HCT116 (cell line): ENCODE measurements at regions not wholly inside any gene's neighbourhood (a gene's known extent, or its start where the extent isn't known, plus 50 kb on each side); places are given as distances from the start of the nearest gene placed in this dataset.

ENCODE experiments used
- CTCF ChIP-seq, 3 experiments: fragments of 200-600 bp in 1 of 3; sonication (generic) in 1 of 3; IDR thresholded peaks in 2 of 3; conservative IDR thresholded peaks in 1 of 3; 2 replicates each; pipeline ENCODE4 v1.5.1; 2012 to 2017; ENCODE audit warnings: low read depth in 2 of 3, low read length in 2 of 3, antibody characterized with exemption in 1 of 3, borderline replicate concordance in 1 of 3, control low read depth in 1 of 3, mild to moderate bottlenecking in 1 of 3, mixed read lengths in 1 of 3, mixed run types in 1 of 3, moderate library complexity in 1 of 3; ENCODE audit not compliant: insufficient read depth in 1 of 3
- EGR1 ChIP-seq: IDR thresholded peaks from 2 replicates; pipeline ENCODE4 v1.6.1; 2012; ENCODE audit warnings: low read depth
- ELF1 ChIP-seq: IDR thresholded peaks from 2 replicates; pipeline ENCODE4 v1.6.1; 2012; ENCODE audit warnings: low read depth, borderline replicate concordance
- JUND ChIP-seq: IDR thresholded peaks from 2 replicates; pipeline ENCODE4 v1.6.1; 2012
- POLR2A ChIP-seq: IDR thresholded peaks from 2 replicates; pipeline ENCODE4 v1.7.0; 2011; ENCODE audit warnings: borderline replicate concordance; ENCODE audit not compliant: insufficient read depth, insufficient read length; ENCODE audit errors: extremely low read depth
- POLR2AphosphoS5 ChIP-seq: IDR thresholded peaks from 2 replicates; pipeline ENCODE4 v1.6.1; 2011; ENCODE audit warnings: mild to moderate bottlenecking, low read depth, low read length, moderate library complexity
- SP1 ChIP-seq: IDR thresholded peaks from 2 replicates; pipeline ENCODE4 v1.6.1; 2012; ENCODE audit warnings: low read depth
- YY1 ChIP-seq: IDR thresholded peaks from 2 replicates; pipeline ENCODE4 v1.6.1; 2011; ENCODE audit warnings: low read length, low read depth, moderate library complexity, mild to moderate bottlenecking; ENCODE audit not compliant: insufficient replicate concordance; ENCODE audit errors: extremely low read depth
- ZFX ChIP-seq: fragments of 450-650 bp; IDR thresholded peaks from 2 replicates; pipeline ENCODE4 v1.6.1; 2017
- ZNF274 ChIP-seq: fragments of 200-500 bp; sonication (Bioruptor generic); IDR thresholded peaks from 2 replicates; pipeline ENCODE4 v1.6.1; 2014; ENCODE audit warnings: mild to moderate bottlenecking, low read depth, low read length, inconsistent platforms
- TF ChIP-seq, protein P1 (sequence below): IDR thresholded peaks from 2 replicates; pipeline ENCODE4 v1.6.1; 2012; ENCODE audit warnings: low read depth
- TF ChIP-seq, protein P2 (sequence below): IDR thresholded peaks from 2 replicates; pipeline ENCODE4 v1.6.1; 2011; ENCODE audit warnings: mild to moderate bottlenecking, low read length, moderate library complexity; ENCODE audit not compliant: insufficient replicate concordance; ENCODE audit errors: extremely low read depth

DNA sequence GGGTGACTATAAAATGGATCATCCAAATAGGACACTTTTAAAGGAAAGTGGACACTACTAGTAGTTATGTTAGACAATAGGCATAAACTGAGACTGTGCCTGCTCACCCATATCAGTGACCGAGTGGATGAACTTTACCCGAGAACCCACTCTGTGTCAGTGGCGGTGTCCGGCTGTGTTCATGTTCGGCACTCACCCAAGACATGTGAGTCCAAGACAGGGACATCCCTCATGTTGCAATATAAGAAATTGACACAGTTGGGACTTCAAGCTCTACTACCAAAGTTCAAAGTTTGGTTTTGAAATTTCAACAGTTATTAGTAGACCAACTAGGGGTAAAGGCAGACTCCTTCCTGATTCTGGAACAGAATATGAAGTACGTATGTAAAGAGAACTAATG is 326.3 kb upstream of the TNP1 start:
- no peak for TF ChIP-seq ZFX
- no peak for TF ChIP-seq SP1
- TF ChIP-seq, protein P1, sequence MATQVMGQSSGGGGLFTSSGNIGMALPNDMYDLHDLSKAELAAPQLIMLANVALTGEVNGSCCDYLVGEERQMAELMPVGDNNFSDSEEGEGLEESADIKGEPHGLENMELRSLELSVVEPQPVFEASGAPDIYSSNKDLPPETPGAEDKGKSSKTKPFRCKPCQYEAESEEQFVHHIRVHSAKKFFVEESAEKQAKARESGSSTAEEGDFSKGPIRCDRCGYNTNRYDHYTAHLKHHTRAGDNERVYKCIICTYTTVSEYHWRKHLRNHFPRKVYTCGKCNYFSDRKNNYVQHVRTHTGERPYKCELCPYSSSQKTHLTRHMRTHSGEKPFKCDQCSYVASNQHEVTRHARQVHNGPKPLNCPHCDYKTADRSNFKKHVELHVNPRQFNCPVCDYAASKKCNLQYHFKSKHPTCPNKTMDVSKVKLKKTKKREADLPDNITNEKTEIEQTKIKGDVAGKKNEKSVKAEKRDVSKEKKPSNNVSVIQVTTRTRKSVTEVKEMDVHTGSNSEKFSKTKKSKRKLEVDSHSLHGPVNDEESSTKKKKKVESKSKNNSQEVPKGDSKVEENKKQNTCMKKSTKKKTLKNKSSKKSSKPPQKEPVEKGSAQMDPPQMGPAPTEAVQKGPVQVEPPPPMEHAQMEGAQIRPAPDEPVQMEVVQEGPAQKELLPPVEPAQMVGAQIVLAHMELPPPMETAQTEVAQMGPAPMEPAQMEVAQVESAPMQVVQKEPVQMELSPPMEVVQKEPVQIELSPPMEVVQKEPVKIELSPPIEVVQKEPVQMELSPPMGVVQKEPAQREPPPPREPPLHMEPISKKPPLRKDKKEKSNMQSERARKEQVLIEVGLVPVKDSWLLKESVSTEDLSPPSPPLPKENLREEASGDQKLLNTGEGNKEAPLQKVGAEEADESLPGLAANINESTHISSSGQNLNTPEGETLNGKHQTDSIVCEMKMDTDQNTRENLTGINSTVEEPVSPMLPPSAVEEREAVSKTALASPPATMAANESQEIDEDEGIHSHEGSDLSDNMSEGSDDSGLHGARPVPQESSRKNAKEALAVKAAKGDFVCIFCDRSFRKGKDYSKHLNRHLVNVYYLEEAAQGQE, result no peak
- no peak for TF ChIP-seq CTCF (IDR thresholded peaks at IDR 0.05 in 2 of 3, conservative IDR thresholded peaks at IDR 0.05 in 1 of 3; ENCODE audit: borderline replicate concordance in 1 of 3, insufficient read depth in 1 of 3, low read depth in 2 of 3, low read length in 2 of 3)
- TF ChIP-seq POLR2A, result no peak
- TF ChIP-seq POLR2AphosphoS5, result no peak
- TF ChIP-seq YY1, result no peak
- TF ChIP-seq, protein P2, sequence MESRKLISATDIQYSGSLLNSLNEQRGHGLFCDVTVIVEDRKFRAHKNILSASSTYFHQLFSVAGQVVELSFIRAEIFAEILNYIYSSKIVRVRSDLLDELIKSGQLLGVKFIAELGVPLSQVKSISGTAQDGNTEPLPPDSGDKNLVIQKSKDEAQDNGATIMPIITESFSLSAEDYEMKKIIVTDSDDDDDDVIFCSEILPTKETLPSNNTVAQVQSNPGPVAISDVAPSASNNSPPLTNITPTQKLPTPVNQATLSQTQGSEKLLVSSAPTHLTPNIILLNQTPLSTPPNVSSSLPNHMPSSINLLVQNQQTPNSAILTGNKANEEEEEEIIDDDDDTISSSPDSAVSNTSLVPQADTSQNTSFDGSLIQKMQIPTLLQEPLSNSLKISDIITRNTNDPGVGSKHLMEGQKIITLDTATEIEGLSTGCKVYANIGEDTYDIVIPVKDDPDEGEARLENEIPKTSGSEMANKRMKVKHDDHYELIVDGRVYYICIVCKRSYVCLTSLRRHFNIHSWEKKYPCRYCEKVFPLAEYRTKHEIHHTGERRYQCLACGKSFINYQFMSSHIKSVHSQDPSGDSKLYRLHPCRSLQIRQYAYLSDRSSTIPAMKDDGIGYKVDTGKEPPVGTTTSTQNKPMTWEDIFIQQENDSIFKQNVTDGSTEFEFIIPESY, result no peak
- no peak for TF ChIP-seq JUND
- no peak for TF ChIP-seq ZNF274
- TF ChIP-seq ELF1, result no peak
- TF ChIP-seq EGR1, result no peak
